PC-9 (cell line): ENCODE measurements at regions not wholly inside any gene's neighbourhood (a gene's known extent, or its start where the extent isn't known, plus 50 kb on each side); places are given as distances from the start of the nearest gene placed in this dataset.

Experiments
- BruUV-seq: library from RNA; stranded (reverse); fragments of 400-500 nt; replicated peaks from 2 replicates; lab custom pipeline; 2021; lab: Mats Ljungman, UMichigan
- CTCF ChIA-PET: fragments of 300-600 bp; sonication (Branson Sonifier 250); formaldehyde crosslinking; loops from one replicate; lab custom pipeline; 2022; ENCODE audit warnings: antibody characterized with exemption; lab: Charles Lee
- POLR2A ChIA-PET: fragments of 300-600 bp; sonication (Branson Sonifier 250); formaldehyde crosslinking; loops from one replicate; lab custom pipeline; 2022; ENCODE audit warnings: antibody characterized with exemption; ENCODE audit not compliant: unreplicated experiment; lab: Charles Lee
- DNase-seq, 2 experiments: peaks; one replicate each; pipeline versions ENCODE4 v3.0.0 to v3.0.0-alpha.2; 2015 to 2022; ENCODE audit warnings: mixed read lengths in 1 of 2
- H2AFZ ChIP-seq: fragments of 200-600 bp; sonication (generic); 2 replicates; pipeline ENCODE4 v1.8.1; 2017; ENCODE audit warnings: antibody characterized with exemption
- H3F3A ChIP-seq: fragments of 200-600 bp; sonication (generic); 2 replicates; pipeline ENCODE4 v1.8.1; 2017; ENCODE audit warnings: antibody characterized with exemption, mild to moderate bottlenecking, low read depth; ENCODE audit not compliant: insufficient read depth
- H3K27ac ChIP-seq: fragments of 200-600 bp; sonication (generic); 2 replicates; pipeline ENCODE4 v1.6.1; 2016; ENCODE audit warnings: mixed run types
- H3K27me3 ChIP-seq: fragments of 200-600 bp; sonication (generic); 2 replicates; pipeline ENCODE4 v1.6.1; 2016; ENCODE audit warnings: low read depth, mixed run types; ENCODE audit not compliant: insufficient read depth
- H3K36me3 ChIP-seq: fragments of 200-600 bp; sonication (generic); 2 replicates; pipeline ENCODE4 v1.6.1; 2016; ENCODE audit warnings: low read depth, mixed run types
- H3K4me1 ChIP-seq: fragments of 200-600 bp; sonication (generic); replicated peaks from 2 replicates; pipeline ENCODE4 v1.6.1; 2016; ENCODE audit warnings: mixed run types; ENCODE audit not compliant: insufficient read depth
- H3K4me2 ChIP-seq: fragments of 200-600 bp; sonication (generic); 2 replicates; pipeline ENCODE4 v1.6.1; 2017; ENCODE audit warnings: mixed run types
- H3K4me3 ChIP-seq: fragments of 200-600 bp; sonication (generic); 2 replicates; pipeline ENCODE4 v1.6.1; 2016; ENCODE audit warnings: mixed run types
- H3K79me2 ChIP-seq: fragments of 200-600 bp; sonication (generic); 2 replicates; pipeline ENCODE4 v1.6.1; 2017; ENCODE audit warnings: low read depth, mixed run types
- H3K9me2 ChIP-seq: fragments of 200-600 bp; sonication (generic); 2 replicates; pipeline ENCODE4 v1.8.1; 2017; ENCODE audit warnings: mild to moderate bottlenecking; ENCODE audit not compliant: insufficient read depth
- H3K9me3 ChIP-seq: fragments of 200-600 bp; sonication (generic); 2 replicates; pipeline ENCODE4 v1.8.1; 2016; ENCODE audit warnings: low read depth; ENCODE audit not compliant: insufficient read depth
- H4K20me1 ChIP-seq: fragments of 200-600 bp; sonication (generic); 2 replicates; pipeline ENCODE4 v1.8.1; 2017; ENCODE audit not compliant: insufficient read depth
- EZH2 ChIP-seq: fragments of 200-600 bp; sonication (generic); IDR thresholded peaks from 2 replicates; pipeline ENCODE4 v1.8.0; 2017; ENCODE audit warnings: antibody characterized with exemption, low read depth
- intact Hi-C: fragments of 100-400 bp; cut with micrococcal nuclease; formaldehyde crosslinking; loops from one replicate; pipeline ENCODE4 v1.10.0; 2022; ENCODE audit not compliant: unreplicated experiment
- TF ChIP-seq, protein P1 (sequence below): fragments of 200-600 bp; sonication (generic); conservative IDR thresholded peaks from 2 replicates; pipeline ENCODE4 v1.6.1; 2017; ENCODE audit warnings: mixed run types, antibody characterized with exemption, mild to moderate bottlenecking, moderate library complexity

GRCh38 chr4:111398906-111399330 lies 746.3 kb upstream of the FAM241A start:
- no peak for TF ChIP-seq EZH2
- TF ChIP-seq, protein P1, sequence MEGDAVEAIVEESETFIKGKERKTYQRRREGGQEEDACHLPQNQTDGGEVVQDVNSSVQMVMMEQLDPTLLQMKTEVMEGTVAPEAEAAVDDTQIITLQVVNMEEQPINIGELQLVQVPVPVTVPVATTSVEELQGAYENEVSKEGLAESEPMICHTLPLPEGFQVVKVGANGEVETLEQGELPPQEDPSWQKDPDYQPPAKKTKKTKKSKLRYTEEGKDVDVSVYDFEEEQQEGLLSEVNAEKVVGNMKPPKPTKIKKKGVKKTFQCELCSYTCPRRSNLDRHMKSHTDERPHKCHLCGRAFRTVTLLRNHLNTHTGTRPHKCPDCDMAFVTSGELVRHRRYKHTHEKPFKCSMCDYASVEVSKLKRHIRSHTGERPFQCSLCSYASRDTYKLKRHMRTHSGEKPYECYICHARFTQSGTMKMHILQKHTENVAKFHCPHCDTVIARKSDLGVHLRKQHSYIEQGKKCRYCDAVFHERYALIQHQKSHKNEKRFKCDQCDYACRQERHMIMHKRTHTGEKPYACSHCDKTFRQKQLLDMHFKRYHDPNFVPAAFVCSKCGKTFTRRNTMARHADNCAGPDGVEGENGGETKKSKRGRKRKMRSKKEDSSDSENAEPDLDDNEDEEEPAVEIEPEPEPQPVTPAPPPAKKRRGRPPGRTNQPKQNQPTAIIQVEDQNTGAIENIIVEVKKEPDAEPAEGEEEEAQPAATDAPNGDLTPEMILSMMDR: no peak
- intact Hi-C loops: no loop called here
- CTCF ChIA-PET: no interaction called here

GRCh38 chr4:111399623-111400022 lies 745.6 kb upstream of the FAM241A start:
- Histone ChIP-seq H3K9me2 (no peaks in the 10 kb centered on the region), H3K27me3 (no peaks in the 10 kb centered on the region), H4K20me1 (no peaks in the 10 kb centered on the region), H3K27ac (no peak overlapping the region), H3F3A (no peaks in the 10 kb centered on the region), H3K36me3 (no peaks in the 10 kb centered on the region), H3K4me3 (no peak overlapping the region), H3K9me3 (no peaks in the 10 kb centered on the region), H2AFZ (no peak overlapping the region), H3K79me2 (no peaks in the 10 kb centered on the region), H3K4me1 (no peaks in the 10 kb centered on the region), H3K4me2 (no peak overlapping the region)
- no peak for TF ChIP-seq EZH2
- TF ChIP-seq, protein P1: no peak
- ChIA-PET POLR2A (no interaction called here), CTCF (no interaction called here)
- DNase-seq: no peak
- no TSS peak for BruUV-seq
- intact Hi-C loops: no loop called here

More at GRCh38 chr4:111398906-111399330, 746.3 kb upstream of the FAM241A start:
- H4K20me1 ChIP-seq: no peaks in the 10 kb centered on the region
- H3K4me2 ChIP-seq: no peak overlapping the region
- H2AFZ ChIP-seq: no peak overlapping the region
- H3K27ac ChIP-seq: no peak overlapping the region
- no peaks in the 10 kb centered on the region for H3F3A ChIP-seq
- BruUV-seq: no TSS peak
- no peaks in the 10 kb centered on the region for H3K36me3 ChIP-seq
- no peaks in the 10 kb centered on the region for H3K9me2 ChIP-seq
- DNase-seq: no peak
- no peaks in the 10 kb centered on the region for H3K79me2 ChIP-seq
- H3K4me3 ChIP-seq: no peak overlapping the region
- POLR2A ChIA-PET: no interaction called here
- no peaks in the 10 kb centered on the region for H3K9me3 ChIP-seq
- no peaks in the 10 kb centered on the region for H3K4me1 ChIP-seq
- no peaks in the 10 kb centered on the region for H3K27me3 ChIP-seq

DNA sequence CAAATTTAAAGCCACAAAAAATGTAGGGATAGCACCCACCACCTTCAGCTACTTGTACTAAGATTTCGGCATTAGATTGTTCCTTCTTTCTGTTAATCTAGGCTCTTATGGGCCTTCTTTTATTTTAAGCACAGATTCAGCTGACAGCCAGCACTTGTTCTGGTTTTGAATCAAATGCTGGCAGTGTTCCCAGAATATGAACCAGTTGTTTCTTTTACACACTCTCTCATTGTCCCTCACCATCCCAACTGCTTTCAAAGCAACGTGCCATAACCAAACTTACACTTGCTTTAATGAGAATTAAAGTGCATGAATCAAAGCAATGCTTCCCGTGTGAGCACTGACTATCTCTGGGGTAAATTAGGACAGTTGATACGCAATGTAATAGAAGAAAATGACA lies 744.5 kb upstream of the FAM241A start:
- H2AFZ ChIP-seq: no peak overlapping the region
- DNase-seq: no peak
- H4K20me1 ChIP-seq: no peaks in the 10 kb centered on the region
- H3K79me2 ChIP-seq: no peaks in the 10 kb centered on the region
- no peak overlapping the region for H3K4me2 ChIP-seq
- no peak overlapping the region for H3K27ac ChIP-seq
- H3F3A ChIP-seq: no peaks in the 10 kb centered on the region
- POLR2A ChIA-PET: no interaction called here
- no peaks in the 10 kb centered on the region for H3K9me3 ChIP-seq
- no peaks in the 10 kb centered on the region for H3K4me1 ChIP-seq
- no peak overlapping the region for H3K4me3 ChIP-seq
- intact Hi-C loops: no loop called here
- H3K9me2 ChIP-seq: no peaks in the 10 kb centered on the region
- H3K27me3 ChIP-seq: no peaks in the 10 kb centered on the region
- no TSS peak for BruUV-seq
- no peak for TF ChIP-seq EZH2
- TF ChIP-seq, protein P1: no peak
- CTCF ChIA-PET: no interaction called here
- H3K36me3 ChIP-seq: no peaks in the 10 kb centered on the region
